ENCODE measurements at regions not wholly inside any gene's neighbourhood (a gene's known extent, or its start where the extent isn't known, plus 50 kb on each side); places are given as distances from the start of the nearest gene placed in this dataset.

GRCh38 chr12:67526129-67526528, 122.4 kb upstream of the DYRK2 start:
- no peak overlapping the region for H3K27ac ChIP-seq (ENCODE audit: low read length)
- no peaks in the 10 kb centered on the region for H3K27me3 ChIP-seq (ENCODE audit: insufficient read depth, low read depth, low read length)
- no peaks in the 10 kb centered on the region for H3K79me2 ChIP-seq (replicated peaks; ENCODE audit: insufficient read depth, low read length)
- no peak overlapping the region for H3K4me2 ChIP-seq (ENCODE audit: low read length)
- no peak overlapping the region for H3K4me3 ChIP-seq (ENCODE audit: low read length)
- H3F3A ChIP-seq (ENCODE audit: insufficient read depth, low read length, poor library complexity, severe bottlenecking): no peaks in the 10 kb centered on the region
- H3K9me2 ChIP-seq (ENCODE audit: insufficient read depth, low read length): no peaks in the 10 kb centered on the region
- no peaks in the 10 kb centered on the region for H4K20me1 ChIP-seq (ENCODE audit: insufficient read depth)
- no peak overlapping the region for H2AFZ ChIP-seq (ENCODE audit: low read depth, low read length)
- H3K36me3 ChIP-seq (ENCODE audit: insufficient read depth, low read length): no peaks in the 10 kb centered on the region
- H3K9ac ChIP-seq (ENCODE audit: low read length): no peak overlapping the region
- no peaks in the 10 kb centered on the region for H3K9me3 ChIP-seq (ENCODE audit: low read length)
- TF ChIP-seq MXI1 (conservative IDR thresholded peaks at IDR 0.05; ENCODE audit: poor library complexity, severe bottlenecking): no peak
- TF ChIP-seq EZH2 (IDR thresholded peaks at IDR 0.05; ENCODE audit: borderline replicate concordance, insufficient read depth, low read length, poor library complexity, severe bottlenecking): no peak
- TF ChIP-seq RAD21 (conservative IDR thresholded peaks at IDR 0.05): no peak
- no peak for TF ChIP-seq SMC3 (conservative IDR thresholded peaks at IDR 0.05; ENCODE audit: poor library complexity)
- no peak for TF ChIP-seq REST (IDR thresholded peaks at IDR 0.05; ENCODE audit: borderline replicate concordance)
- TF ChIP-seq TAF1 (IDR thresholded peaks at IDR 0.05; ENCODE audit: low read depth): no peak
- no peak for TF ChIP-seq POLR2AphosphoS5 (IDR thresholded peaks at IDR 0.05)
- TF ChIP-seq EP300 (conservative IDR thresholded peaks at IDR 0.05; ENCODE audit: poor library complexity, severe bottlenecking): no peak
- TF ChIP-seq CTCF (IDR thresholded peaks at IDR 0.05; ENCODE audit: poor library complexity, severe bottlenecking): no peak

GRCh38 chr12:67531051-67531450, 117.5 kb upstream of the DYRK2 start:
- no peaks in the 10 kb centered on the region for H3K36me3 ChIP-seq (ENCODE audit: insufficient read depth, low read length)
- H4K20me1 ChIP-seq (ENCODE audit: insufficient read depth): no peaks in the 10 kb centered on the region
- no peaks in the 10 kb centered on the region for H3K9me3 ChIP-seq (ENCODE audit: low read length)
- no peaks in the 10 kb centered on the region for H3K79me2 ChIP-seq (replicated peaks; ENCODE audit: insufficient read depth, low read length)
- no peak overlapping the region for H3K4me3 ChIP-seq (ENCODE audit: low read length)
- no peaks in the 10 kb centered on the region for H3F3A ChIP-seq (ENCODE audit: insufficient read depth, low read length, poor library complexity, severe bottlenecking)
- no peaks in the 10 kb centered on the region for H3K27me3 ChIP-seq (ENCODE audit: insufficient read depth, low read depth, low read length)
- H2AFZ ChIP-seq (ENCODE audit: low read depth, low read length): no peak overlapping the region
- no peak overlapping the region for H3K27ac ChIP-seq (ENCODE audit: low read length)
- no peak overlapping the region for H3K4me2 ChIP-seq (ENCODE audit: low read length)
- H3K9me2 ChIP-seq (ENCODE audit: insufficient read depth, low read length): no peaks in the 10 kb centered on the region
- TF ChIP-seq RAD21 (conservative IDR thresholded peaks at IDR 0.05) (no peak), SMC3 (conservative IDR thresholded peaks at IDR 0.05; ENCODE audit: poor library complexity) (no peak), CTCF (IDR thresholded peaks at IDR 0.05; ENCODE audit: poor library complexity, severe bottlenecking) (no peak), REST (IDR thresholded peaks at IDR 0.05; ENCODE audit: borderline replicate concordance) (no peak), EP300 (conservative IDR thresholded peaks at IDR 0.05; ENCODE audit: poor library complexity, severe bottlenecking) (no peak), EZH2 (IDR thresholded peaks at IDR 0.05; ENCODE audit: borderline replicate concordance, insufficient read depth, low read length, poor library complexity, severe bottlenecking) (no peak), MXI1 (conservative IDR thresholded peaks at IDR 0.05; ENCODE audit: poor library complexity, severe bottlenecking) (no peak), POLR2AphosphoS5 (IDR thresholded peaks at IDR 0.05) (no peak), TAF1 (IDR thresholded peaks at IDR 0.05; ENCODE audit: low read depth) (no peak)
- H3K9ac ChIP-seq (ENCODE audit: low read length): no peak overlapping the region

Measured in neural cell (in vitro differentiated cells).